ENCODE measurements at regions not wholly inside any gene's neighbourhood (a gene's known extent, or its start where the extent isn't known, plus 50 kb on each side); places are given as distances from the start of the nearest gene placed in this dataset.

DNA sequence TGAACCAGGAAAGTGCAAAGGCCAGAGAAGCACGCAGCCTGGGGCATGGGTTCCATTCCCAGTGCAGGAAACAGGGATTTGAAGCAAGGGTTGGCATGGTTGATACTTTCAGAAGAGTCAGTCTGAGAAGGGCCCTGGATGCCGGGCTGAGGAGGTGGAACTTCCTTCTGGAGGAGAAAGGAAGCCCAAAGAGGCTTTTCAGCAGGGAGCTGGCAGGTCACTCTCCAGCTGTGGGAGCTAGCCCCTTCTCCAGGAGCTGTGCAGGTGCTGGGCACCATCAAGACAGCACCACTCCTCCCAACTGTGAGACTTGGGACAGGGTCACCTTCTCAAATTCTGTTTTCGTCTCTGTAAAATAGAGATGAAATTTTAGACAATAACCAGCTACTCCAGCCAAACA lies 169.8 kb downstream of the ZNF248 start:
- TF ChIP-seq, protein P1, sequence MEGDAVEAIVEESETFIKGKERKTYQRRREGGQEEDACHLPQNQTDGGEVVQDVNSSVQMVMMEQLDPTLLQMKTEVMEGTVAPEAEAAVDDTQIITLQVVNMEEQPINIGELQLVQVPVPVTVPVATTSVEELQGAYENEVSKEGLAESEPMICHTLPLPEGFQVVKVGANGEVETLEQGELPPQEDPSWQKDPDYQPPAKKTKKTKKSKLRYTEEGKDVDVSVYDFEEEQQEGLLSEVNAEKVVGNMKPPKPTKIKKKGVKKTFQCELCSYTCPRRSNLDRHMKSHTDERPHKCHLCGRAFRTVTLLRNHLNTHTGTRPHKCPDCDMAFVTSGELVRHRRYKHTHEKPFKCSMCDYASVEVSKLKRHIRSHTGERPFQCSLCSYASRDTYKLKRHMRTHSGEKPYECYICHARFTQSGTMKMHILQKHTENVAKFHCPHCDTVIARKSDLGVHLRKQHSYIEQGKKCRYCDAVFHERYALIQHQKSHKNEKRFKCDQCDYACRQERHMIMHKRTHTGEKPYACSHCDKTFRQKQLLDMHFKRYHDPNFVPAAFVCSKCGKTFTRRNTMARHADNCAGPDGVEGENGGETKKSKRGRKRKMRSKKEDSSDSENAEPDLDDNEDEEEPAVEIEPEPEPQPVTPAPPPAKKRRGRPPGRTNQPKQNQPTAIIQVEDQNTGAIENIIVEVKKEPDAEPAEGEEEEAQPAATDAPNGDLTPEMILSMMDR (IDR thresholded peaks at IDR 0.05), result no peak
- no peak for TF ChIP-seq POLR2A (IDR thresholded peaks at IDR 0.05)
- H3K4me3 ChIP-seq, result no peak overlapping the region
- 59 to 69% methylated on average over 3 of the region's 3 CpGs for WGBS, 2 donors

DNA sequence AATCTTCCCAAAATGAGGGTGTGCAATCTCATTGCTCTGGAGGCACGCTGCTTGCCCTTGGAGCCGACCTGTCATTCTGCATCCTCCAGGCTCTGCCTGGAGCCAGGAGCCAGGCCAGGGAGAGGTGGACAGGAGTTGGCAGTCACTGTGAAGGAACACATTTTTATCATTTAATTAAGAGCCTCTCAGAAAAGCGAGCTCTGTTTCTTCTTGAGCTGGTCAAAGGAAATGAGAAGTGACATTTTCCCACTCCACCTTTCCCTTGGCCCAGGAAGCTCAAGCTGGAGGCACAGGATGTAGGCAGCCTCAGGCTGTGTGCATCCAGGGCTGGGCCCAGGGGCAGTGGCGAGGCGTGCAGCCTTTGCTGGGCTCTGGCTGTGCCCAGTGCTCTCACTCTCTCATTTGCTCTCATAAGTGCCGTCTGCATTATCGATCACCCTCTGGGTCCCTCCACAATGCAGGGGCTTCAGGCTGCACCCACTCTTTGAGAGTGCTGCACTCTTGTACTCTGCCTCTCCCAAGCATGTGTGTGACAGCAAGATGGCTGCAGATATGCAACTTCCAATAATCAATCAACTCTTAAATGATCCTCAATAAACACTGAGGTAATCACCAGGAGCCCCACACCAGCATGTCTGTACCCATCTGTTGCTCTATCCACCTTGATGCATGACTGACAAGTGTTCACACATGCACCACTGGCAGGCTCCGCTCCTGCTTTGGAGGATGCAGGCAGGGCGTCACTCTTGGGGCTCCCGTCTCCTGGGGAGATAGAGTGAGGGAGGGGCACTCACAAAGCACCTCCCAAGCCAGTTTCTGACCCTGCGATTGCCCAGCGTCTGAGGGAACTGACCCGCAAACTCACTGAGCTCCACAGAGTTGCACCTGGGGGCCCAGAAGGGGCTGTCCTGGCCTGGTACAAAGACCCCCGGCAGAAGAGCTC lies 171.4 kb downstream of the ZNF248 start:
- DNase-seq, result no peak
- no peaks in the 10 kb centered on the region for H3K27me3 ChIP-seq
- no peak overlapping the region for H3K27ac ChIP-seq
- 77 to 83% methylated on average over 10 to 14 of the region's 14 CpGs for WGBS, 2 donors
- H3K4me3 ChIP-seq, result no peak overlapping the region
- intact Hi-C loops (cut with DNase I; ENCODE audit: low total_unique reads), result no loop called here
- peaks cover 3% of the 10 kb centered on the region for H3K4me1 ChIP-seq
- no peaks in the 10 kb centered on the region for H3K9me3 ChIP-seq
- H3K36me3 ChIP-seq (ENCODE audit: low read depth, missing control alignments), result no peaks in the 10 kb centered on the region
- no peak for TF ChIP-seq POLR2A (IDR thresholded peaks at IDR 0.05)

More for the DNA sequence above, 169.8 kb downstream of the ZNF248 start:
- intact Hi-C loops (cut with DNase I; ENCODE audit: low total_unique reads), result no loop called here
- H3K27ac ChIP-seq, result no peak overlapping the region
- H3K36me3 ChIP-seq (ENCODE audit: low read depth, missing control alignments), result no peaks in the 10 kb centered on the region
- DNase-seq, result no peak
- H3K9me3 ChIP-seq, result no peaks in the 10 kb centered on the region
- no peaks in the 10 kb centered on the region for H3K27me3 ChIP-seq
- H3K4me1 ChIP-seq, result peaks cover 3% of the 10 kb centered on the region

DNA sequence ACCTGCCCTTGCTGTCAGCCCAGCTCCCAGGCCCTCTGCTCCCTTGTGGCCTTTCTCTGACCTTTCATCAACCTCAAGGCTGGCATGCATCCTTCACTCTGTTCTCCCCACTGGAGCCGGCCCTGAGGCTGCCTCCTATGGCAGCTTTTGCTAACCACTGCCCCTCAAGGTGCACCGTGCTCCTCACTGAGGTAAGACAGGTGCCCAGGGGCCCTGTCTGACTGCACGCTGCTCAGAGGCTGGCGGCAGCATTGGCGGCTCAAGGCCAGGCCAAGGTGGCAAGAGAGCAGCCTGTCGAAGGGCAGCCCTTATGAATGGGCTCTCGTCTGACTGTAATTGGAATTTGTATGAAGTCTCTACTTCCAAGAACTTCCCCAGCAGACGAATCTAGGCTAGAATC lies 172.6 kb downstream of the ZNF248 start:
- Histone ChIP-seq H3K4me1 (peaks cover 3% of the 10 kb centered on the region), H3K27me3 (no peaks in the 10 kb centered on the region), H3K36me3 (ENCODE audit: low read depth, missing control alignments) (no peaks in the 10 kb centered on the region), H3K4me3 (no peak overlapping the region), H3K27ac (no peak overlapping the region), H3K9me3 (no peaks in the 10 kb centered on the region)
- TF ChIP-seq, protein P1 (IDR thresholded peaks at IDR 0.05), result no peak
- no peak for TF ChIP-seq POLR2A (IDR thresholded peaks at IDR 0.05)
- intact Hi-C loops (cut with DNase I; ENCODE audit: low total_unique reads), result no loop called here
- 61 to 64% methylated on average over 5 to 8 of the region's 8 CpGs for WGBS, 2 donors
- no peak for DNase-seq

DNA sequence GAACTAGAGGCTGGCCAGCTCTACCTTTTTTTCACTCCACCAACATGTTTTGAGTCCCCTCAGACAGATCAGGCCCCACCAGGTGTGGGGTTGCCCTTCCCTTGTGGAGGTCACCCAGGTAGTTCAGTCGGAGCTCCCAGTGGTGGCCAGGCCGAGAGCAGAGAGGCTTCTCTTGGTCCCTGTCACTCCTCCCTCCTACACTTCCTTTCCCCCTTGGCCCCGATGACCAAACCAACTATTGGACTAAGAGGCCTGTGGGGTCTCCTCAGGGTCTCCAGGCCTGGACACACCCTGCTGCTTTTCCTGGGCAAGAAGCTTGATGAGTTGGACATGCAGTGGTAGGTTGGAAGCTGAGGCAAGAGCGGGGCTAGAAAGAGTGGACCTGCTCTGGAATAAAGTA lies 174.8 kb downstream of the ZNF248 start:
- Histone ChIP-seq H3K36me3 (ENCODE audit: low read depth, missing control alignments) (no peaks in the 10 kb centered on the region), H3K4me1 (peaks cover 3% of the 10 kb centered on the region), H3K9me3 (no peaks in the 10 kb centered on the region), H3K4me3 (no peak overlapping the region), H3K27ac (no peak overlapping the region), H3K27me3 (no peaks in the 10 kb centered on the region)
- WGBS, 2 donors, result 86 to 94% methylated on average over 4 of the region's 4 CpGs
- intact Hi-C loops (cut with DNase I; ENCODE audit: low total_unique reads), result no loop called here
- DNase-seq, result no peak
- TF ChIP-seq, protein P1 (IDR thresholded peaks at IDR 0.05), result no peak
- no peak for TF ChIP-seq POLR2A (IDR thresholded peaks at IDR 0.05)

DNA sequence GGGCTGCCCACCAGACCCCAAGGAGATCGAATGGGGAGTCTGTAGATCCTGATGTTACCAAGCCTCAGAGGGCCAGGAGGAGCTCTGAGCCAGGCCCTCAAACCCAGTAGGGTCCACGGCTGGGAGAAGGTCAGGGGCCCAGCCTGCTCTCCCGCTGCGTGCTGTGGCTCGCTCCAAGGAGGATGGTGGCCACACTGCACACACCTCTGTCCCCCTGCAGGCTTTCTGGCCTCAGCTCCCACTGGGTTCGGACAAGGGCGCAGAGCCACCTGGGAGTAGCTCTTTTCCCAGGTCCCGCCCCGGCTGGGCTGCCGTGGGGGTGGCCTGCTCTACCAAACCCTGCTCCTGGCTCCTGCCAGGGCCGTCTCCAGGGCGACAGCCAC lies 175.8 kb downstream of the ZNF248 start:
- intact Hi-C loops (cut with DNase I; ENCODE audit: low total_unique reads), result no loop called here
- Histone ChIP-seq H3K4me1 (peaks cover 3% of the 10 kb centered on the region), H3K9me3 (no peaks in the 10 kb centered on the region), H3K27me3 (no peaks in the 10 kb centered on the region), H3K4me3 (no peak overlapping the region), H3K36me3 (ENCODE audit: low read depth, missing control alignments) (no peaks in the 10 kb centered on the region), H3K27ac (no peak overlapping the region)
- DNase-seq, result no peak
- TF ChIP-seq POLR2A (IDR thresholded peaks at IDR 0.05), result no peak
- 62% methylated on average over 12 of the region's 12 CpGs; no CpG with 5 or more reads in 1 of the 2 donors for WGBS, 2 donors
